ENCODE measurements at regions not wholly inside any gene's neighbourhood (a gene's known extent, or its start where the extent isn't known, plus 50 kb on each side); places are given as distances from the start of the nearest gene placed in this dataset.

DNA sequence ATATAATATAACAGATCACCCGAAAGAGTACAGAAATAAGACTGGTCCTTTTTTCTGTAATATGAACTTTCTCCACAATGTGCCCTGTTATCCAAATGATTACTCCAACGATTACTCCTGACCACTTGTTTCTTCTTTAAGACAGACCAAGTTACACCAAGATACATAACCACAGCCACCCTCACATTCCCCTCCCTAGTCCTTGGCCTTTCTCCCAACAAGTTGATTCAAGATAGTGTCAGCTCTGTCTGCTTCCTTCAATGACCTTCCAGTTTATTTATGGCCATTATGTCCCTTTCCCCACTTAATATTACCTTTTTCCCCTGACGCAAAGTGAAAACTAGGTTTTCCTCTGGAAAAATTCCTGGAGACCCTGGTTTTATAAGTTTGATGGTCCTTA, 397.2 kb downstream of the FAM47B start:
- TF ChIP-seq, protein P1, sequence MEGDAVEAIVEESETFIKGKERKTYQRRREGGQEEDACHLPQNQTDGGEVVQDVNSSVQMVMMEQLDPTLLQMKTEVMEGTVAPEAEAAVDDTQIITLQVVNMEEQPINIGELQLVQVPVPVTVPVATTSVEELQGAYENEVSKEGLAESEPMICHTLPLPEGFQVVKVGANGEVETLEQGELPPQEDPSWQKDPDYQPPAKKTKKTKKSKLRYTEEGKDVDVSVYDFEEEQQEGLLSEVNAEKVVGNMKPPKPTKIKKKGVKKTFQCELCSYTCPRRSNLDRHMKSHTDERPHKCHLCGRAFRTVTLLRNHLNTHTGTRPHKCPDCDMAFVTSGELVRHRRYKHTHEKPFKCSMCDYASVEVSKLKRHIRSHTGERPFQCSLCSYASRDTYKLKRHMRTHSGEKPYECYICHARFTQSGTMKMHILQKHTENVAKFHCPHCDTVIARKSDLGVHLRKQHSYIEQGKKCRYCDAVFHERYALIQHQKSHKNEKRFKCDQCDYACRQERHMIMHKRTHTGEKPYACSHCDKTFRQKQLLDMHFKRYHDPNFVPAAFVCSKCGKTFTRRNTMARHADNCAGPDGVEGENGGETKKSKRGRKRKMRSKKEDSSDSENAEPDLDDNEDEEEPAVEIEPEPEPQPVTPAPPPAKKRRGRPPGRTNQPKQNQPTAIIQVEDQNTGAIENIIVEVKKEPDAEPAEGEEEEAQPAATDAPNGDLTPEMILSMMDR (IDR thresholded peaks at IDR 0.05), result no peak
- no peak for TF ChIP-seq POLR2A (IDR thresholded peaks at IDR 0.05)

Data from adrenal gland (tissue), 5 donors.